Activated naive CD4-positive, alpha-beta T cell treated with anti-CD3 and anti-CD28 coated beads, Interleukin-2, amount 50 U/mL, for 16 hours (primary cell): ENCODE measurements at regions not wholly inside any gene's neighbourhood (a gene's known extent, or its start where the extent isn't known, plus 50 kb on each side); places are given as distances from the start of the nearest gene placed in this dataset.

Experiments
- DNase-seq: peaks from one replicate; pipeline ENCODE4 v3.0.0-alpha.2; 2020

- DNase-seq: no peak
These were observed 1259.5 kb upstream of the PIK3C3 start for GRCh38 chr18:40695526-40695925.

DNA sequence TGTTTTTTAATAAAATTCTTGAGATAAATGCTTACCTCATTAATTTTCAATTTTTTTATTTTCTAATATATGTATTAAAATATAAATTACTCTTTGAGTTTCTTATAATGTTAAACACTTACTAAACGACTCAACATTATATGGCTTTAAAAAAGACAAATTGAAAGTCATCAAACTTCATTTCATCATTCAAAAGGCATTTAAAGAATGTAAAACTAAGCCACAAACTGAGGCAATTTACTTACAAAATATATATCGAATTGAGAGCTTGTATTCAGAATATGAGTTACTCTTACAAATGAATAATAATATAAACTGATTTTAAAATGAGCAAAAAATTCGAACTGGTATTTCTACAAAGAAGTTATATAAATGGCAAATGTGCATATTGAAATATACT is 1262.2 kb upstream of the PIK3C3 start:
- DNase-seq: no peak

- DNase-seq: no peak
These were observed 1265.0 kb upstream of the PIK3C3 start for GRCh38 chr18:40690062-40690461.

- no peak for DNase-seq
These were observed 1267.6 kb upstream of the PIK3C3 start for GRCh38 chr18:40687399-40687798.

- DNase-seq: no peak
These were observed 1268.2 kb upstream of the PIK3C3 start for GRCh38 chr18:40686836-40687235.

- no peak for DNase-seq
These were observed 1269.8 kb upstream of the PIK3C3 start for GRCh38 chr18:40685219-40685618.

GRCh38 chr18:40678318-40678717 is 1276.7 kb upstream of the PIK3C3 start:
- no peak for DNase-seq

DNA sequence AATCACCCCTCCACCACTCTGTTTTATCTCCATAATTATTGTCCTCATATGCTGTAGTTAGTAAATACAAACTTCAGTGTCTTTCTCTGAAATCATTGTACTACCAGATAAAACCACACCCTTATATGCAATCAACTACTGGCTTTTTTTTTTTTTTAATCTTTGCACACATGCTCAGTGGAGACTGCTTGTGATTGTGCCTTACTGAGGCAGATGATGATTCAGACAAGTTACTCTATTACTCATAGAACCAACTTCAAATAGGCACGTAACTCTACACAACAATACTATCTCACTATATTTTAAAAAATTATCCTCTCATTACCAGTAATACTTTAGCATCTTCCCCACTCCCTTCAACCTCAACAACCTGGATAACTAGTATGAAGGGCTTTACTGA is 1278.4 kb upstream of the PIK3C3 start:
- no peak for DNase-seq

DNA sequence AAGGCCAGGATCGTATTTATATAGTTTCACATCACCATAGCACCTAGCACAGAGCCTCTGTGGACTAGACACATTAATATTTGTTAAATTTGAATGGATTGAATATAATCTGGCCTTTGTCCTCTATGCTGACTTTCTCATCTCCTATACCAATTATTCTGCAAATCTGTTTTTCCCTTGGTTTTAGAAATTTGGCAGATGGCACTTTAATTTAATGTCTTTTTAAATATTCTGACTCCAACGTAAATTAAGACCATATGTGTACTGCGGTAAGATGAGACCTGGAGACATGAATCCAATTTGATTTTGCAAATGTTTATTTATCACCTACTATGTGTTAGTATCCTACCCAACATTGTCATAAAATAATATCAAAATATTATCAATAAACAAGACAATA is 1281.9 kb upstream of the PIK3C3 start:
- DNase-seq: no peak

- no peak for DNase-seq
These were observed 1282.4 kb upstream of the PIK3C3 start for GRCh38 chr18:40672590-40672989.

DNA sequence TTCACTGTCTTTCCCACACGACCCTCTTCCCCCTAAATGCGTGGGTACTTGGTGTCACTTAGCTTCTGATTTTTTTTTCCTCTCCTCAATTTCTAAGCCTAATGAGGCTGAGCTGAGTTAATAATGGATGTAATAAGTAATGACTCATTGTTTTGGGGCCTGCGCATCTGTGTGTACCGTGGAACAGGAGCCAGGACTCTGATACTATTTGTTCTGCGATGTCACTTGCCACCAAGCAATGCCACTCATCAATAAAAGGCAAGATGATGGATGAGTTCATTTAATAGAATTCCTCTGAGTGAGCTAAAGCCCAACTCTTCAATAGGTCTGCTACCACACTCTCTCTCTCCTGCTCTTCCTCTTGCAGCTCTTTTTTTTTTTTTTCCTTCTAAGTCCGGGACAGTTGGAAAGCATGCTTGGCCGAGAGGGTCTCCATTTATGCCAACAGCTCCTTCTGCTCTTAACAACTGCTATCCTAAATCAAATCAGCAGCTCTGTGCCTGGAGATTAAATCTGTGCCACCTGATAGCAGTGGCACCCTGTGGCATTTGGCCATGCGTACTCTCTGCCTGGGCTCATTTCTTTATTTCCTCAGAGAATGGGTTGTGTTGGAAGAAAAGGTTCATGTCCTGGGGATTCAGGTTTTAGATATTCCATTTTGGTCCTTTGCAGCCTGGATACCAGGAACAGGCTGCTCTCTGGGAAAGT is 1284.2 kb upstream of the PIK3C3 start:
- no peak for DNase-seq

DNA sequence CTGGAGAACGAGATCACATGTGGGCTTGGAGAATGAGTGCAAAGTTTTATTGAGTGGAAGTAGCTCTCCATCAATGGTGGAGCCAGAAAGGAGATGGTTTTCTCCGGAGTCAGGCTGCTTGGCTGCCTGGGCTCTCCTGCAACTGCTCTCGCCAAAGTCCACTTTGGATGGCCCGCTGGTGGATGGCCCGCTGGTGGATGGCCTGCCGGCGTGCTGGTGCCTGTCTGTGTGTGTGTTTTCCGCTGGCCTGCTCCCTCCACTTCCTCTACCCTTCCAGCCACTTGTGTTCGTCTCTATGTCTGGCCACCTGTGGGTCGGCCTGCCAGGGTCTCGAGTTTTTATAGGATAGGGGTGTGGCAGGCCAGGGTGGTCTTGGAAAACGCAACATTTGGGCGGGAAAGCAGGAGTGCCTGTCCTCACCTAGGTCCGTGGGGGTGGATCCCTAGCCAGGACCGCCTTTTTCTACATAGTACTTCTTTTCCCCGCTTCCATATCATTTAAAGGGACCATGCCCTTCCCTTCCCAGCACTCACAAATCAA is 1292.1 kb upstream of the PIK3C3 start:
- DNase-seq: no peak

GRCh38 chr18:40653682-40654081 is 1301.4 kb upstream of the PIK3C3 start:
- no peak for DNase-seq

DNA sequence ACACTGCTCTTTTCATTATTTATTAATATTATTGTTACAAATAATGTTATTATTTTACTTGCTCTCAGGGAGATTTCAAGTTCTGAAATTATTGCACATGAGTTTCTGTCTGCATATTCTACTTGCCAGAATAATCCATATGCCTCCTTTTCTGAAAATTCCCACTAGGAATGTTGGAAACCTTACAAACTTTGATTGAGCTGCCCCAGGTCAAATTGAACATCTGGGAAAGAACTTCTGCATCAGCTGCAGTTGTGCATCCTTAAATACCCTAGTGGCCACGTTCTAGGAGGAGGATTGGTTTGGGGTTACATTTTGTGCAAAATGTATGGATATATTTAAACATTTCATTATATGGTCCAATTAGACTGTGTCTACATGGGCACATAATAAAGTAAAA is 1302.7 kb upstream of the PIK3C3 start:
- DNase-seq: no peak

DNA sequence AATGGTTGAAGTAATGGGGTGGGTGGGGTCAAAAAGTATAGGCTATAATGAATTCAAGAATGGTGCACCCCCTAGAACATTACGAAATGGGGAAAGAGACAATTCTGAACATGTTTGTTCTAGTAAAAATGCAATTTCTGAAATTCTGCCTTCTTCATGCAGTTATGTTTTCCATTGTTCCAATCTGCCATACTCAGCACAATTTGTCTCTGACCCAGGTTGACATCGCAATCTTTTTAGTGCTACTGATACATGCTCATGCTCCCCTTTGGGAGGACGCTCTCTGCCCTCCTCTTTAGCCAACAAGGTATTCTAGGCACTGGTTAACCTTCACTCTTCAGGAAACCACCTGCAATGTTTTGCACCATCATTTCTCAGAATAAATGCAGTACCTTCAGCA is 1303.9 kb upstream of the PIK3C3 start:
- DNase-seq: no peak

GRCh38 chr18:40642692-40643229 is 1312.3 kb upstream of the PIK3C3 start:
- DNase-seq: no peak

DNA sequence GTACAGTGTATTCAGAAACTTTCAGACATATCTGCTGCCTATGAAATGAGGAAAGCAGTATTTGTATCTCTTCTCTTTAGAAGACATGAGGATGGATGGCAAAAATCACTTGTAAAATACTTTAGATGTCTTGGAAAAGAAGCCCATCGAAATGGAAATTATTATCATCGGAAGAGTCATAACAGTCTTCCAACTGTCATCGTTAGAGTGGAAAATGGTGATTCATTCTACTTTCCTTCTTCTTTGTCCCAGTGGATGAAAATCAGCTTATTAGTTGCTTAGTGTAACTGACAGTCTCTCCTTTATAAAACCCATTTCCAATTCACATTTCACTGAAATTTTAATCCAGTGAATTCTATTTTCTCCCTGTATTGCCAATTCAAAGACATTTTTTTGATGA is 1323.7 kb upstream of the PIK3C3 start:
- DNase-seq: no peak

GRCh38 chr18:40630496-40630895 is 1324.5 kb upstream of the PIK3C3 start:
- no peak for DNase-seq

DNA sequence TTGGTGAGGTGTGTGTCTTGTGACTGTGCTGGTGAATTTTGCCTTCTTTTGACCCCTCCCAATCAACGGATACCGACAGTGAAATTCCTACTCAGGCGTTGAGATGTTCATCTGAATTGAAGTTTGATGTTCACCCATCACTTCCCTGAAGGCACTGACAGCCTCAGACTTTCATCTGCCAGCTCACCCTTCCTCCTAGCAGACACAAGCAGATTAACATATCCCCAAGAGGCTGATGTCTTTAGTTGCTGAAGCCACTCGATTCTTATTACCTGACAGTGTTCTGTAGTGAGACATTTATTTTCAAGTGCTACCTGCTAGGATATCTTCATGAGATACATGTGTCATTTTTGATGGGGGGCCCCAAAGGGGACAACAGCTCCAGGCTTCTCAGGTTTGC is 1330.1 kb upstream of the PIK3C3 start:
- no peak for DNase-seq

DNA sequence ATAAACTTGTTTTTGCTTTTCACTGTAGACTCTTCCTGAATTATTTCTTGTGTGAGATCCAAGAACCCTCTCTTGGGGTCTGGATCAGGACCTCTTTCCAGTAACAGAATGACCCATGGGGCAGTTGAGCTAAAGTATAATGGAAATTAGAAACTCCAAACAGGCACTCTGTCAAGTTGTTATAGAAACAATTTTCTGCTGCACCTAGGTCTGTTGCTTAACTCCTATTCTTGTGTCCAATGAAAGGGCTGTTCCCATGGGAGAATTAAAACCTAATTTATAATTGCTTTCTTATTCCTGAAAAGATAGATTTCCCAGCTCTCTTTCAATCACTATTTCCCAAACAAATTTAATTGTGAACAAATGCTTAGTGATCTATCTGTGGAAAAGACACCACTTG is 1341.3 kb upstream of the PIK3C3 start:
- no peak for DNase-seq

- DNase-seq: no peak
These were observed 1342.7 kb upstream of the PIK3C3 start for GRCh38 chr18:40612356-40612755.

DNA sequence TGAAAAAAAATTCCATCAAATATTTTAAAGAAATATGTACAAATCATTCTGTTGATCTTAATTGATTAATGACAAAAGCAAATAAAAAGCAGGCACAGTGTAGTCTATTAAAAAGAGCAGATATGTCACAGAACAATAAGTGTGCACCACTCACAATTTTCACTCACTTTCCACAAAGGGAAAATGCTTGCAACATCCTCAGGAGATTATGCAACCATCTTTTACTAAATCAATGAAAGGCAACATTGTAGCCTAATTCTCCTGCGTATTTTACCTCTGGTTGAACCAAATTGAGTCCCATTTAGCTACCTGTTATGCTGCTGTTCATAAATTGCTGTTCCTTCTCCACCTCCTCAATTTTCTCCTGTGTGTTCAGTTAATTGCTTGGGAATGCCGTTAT is 1346.8 kb upstream of the PIK3C3 start:
- DNase-seq: no peak

- no peak for DNase-seq
These were observed 1347.4 kb upstream of the PIK3C3 start for GRCh38 chr18:40607542-40608148.

- no peak for DNase-seq
These were observed 1348.0 kb upstream of the PIK3C3 start for GRCh38 chr18:40606996-40607395.

DNA sequence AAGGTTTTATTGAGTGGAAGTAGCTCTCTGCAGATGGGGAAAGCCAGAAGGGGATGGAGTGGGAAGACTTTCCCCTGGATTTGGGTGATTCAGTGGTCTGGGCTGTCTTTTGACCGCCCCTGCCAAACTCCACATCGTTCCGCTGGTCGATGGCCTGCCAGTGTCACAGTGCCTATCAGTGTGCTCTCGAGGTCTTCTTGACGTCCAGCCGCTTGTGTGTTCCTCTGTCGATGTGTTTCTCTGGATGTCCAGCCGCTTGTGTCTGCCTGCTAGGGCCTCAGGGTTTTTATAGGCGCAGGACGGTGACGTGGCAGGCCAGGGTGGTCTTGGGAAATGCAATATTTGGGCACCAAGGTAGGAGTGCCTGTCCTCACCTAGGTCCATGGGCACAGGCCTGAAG is 1371.4 kb upstream of the PIK3C3 start:
- no peak for DNase-seq
